Parathyroid adenoma (tissue), 2 donors: ENCODE measurements at regions not wholly inside any gene's neighbourhood (a gene's known extent, or its start where the extent isn't known, plus 50 kb on each side); places are given as distances from the start of the nearest gene placed in this dataset.
A peak's percentile ranks its signal among the peaks of the same experiment; 100 is the strongest.

Experiments used
- H2AFZ ChIP-seq: fragments of 300-600 bp; sonication (generic); one replicate; pipeline ENCODE4 v1.7.0; 2017; ENCODE audit warnings: antibody characterized with exemption, mild to moderate bottlenecking
- H3K27ac ChIP-seq: fragments of 300-600 bp; sonication (generic); one replicate; pipeline ENCODE4 v1.7.0; 2017
- H3K27me3 ChIP-seq: fragments of 300-600 bp; sonication (generic); one replicate; pipeline ENCODE4 v1.7.0; 2017; ENCODE audit warnings: low read length; ENCODE audit not compliant: control insufficient read depth, insufficient read depth
- H3K36me3 ChIP-seq: fragments of 300-600 bp; sonication (generic); one replicate; pipeline ENCODE4 v1.7.0; 2017; ENCODE audit warnings: low read length; ENCODE audit not compliant: control insufficient read depth, insufficient read depth
- H3K4me1 ChIP-seq: fragments of 300-600 bp; sonication (generic); one replicate; pipeline ENCODE4 v1.7.0; 2017; ENCODE audit warnings: control low read depth
- H3K4me2 ChIP-seq: fragments of 300-600 bp; sonication (generic); one replicate; pipeline ENCODE4 v1.7.0; 2017; ENCODE audit warnings: low read length
- H3K4me3 ChIP-seq: fragments of 300-600 bp; sonication (generic); one replicate; pipeline ENCODE4 v1.7.0; 2017; ENCODE audit warnings: low read depth, low read length
- H3K79me2 ChIP-seq: fragments of 300-600 bp; sonication (generic); one replicate; pipeline ENCODE4 v1.7.0; 2017; ENCODE audit warnings: control low read depth
- H3K9ac ChIP-seq: fragments of 300-600 bp; sonication (generic); one replicate; pipeline ENCODE4 v1.7.0; 2017; ENCODE audit warnings: mild to moderate bottlenecking
- H3K9me3 ChIP-seq: fragments of 300-600 bp; sonication (generic); one replicate; pipeline ENCODE4 v1.7.0; 2017; ENCODE audit warnings: low read length; ENCODE audit not compliant: control insufficient read depth
- CTCF ChIP-seq: fragments of 300-600 bp; sonication (generic); IDR thresholded peaks from one replicate; pipeline ENCODE4 v1.7.0; 2017; ENCODE audit warnings: antibody characterized with exemption, mild to moderate bottlenecking
- donor health status: primary hyperparathyroidism.

GRCh38 chr18:10275486-10275885 lies 178.9 kb upstream of the APCDD1 start:
- no peak overlapping the region for H3K9ac ChIP-seq
- no peak overlapping the region for H3K4me2 ChIP-seq
- H3K4me1 ChIP-seq, result no peaks in the 10 kb centered on the region
- H3K27ac ChIP-seq, result no peak overlapping the region
- no peak overlapping the region for H3K4me3 ChIP-seq
- no peak for TF ChIP-seq CTCF
- H2AFZ ChIP-seq, result no peak overlapping the region
- H3K27me3 ChIP-seq, result no peaks in the 10 kb centered on the region
- no peaks in the 10 kb centered on the region for H3K36me3 ChIP-seq
- no peaks in the 10 kb centered on the region for H3K79me2 ChIP-seq
- H3K9me3 ChIP-seq, result no peaks in the 10 kb centered on the region

- H3K4me3 ChIP-seq, result no peak overlapping the region
- H3K9me3 ChIP-seq, result no peaks in the 10 kb centered on the region
- H3K36me3 ChIP-seq, result no peaks in the 10 kb centered on the region
- no peaks in the 10 kb centered on the region for H3K27me3 ChIP-seq
- H3K79me2 ChIP-seq, result no peaks in the 10 kb centered on the region
- H3K4me2 ChIP-seq, result no peak overlapping the region
- no peak overlapping the region for H2AFZ ChIP-seq
- TF ChIP-seq CTCF, result no peak
- peaks cover 10% of the 10 kb centered on the region for H3K4me1 ChIP-seq
- H3K27ac ChIP-seq, result no peak overlapping the region
- no peak overlapping the region for H3K9ac ChIP-seq
Observed at GRCh38 chr18:10278265-10278664, 176.2 kb upstream of the APCDD1 start.

- Histone ChIP-seq H3K4me1 (peaks cover 10% of the 10 kb centered on the region), H3K27me3 (no peaks in the 10 kb centered on the region), H3K79me2 (no peaks in the 10 kb centered on the region), H3K27ac (no peak overlapping the region), H3K9ac (no peak overlapping the region), H3K4me3 (no peak overlapping the region), H3K4me2 (no peak overlapping the region), H3K36me3 (no peaks in the 10 kb centered on the region), H2AFZ (no peak overlapping the region), H3K9me3 (no peaks in the 10 kb centered on the region)
- no peak for TF ChIP-seq CTCF
Observed at GRCh38 chr18:10279471-10279870, 175.0 kb upstream of the APCDD1 start.

DNA sequence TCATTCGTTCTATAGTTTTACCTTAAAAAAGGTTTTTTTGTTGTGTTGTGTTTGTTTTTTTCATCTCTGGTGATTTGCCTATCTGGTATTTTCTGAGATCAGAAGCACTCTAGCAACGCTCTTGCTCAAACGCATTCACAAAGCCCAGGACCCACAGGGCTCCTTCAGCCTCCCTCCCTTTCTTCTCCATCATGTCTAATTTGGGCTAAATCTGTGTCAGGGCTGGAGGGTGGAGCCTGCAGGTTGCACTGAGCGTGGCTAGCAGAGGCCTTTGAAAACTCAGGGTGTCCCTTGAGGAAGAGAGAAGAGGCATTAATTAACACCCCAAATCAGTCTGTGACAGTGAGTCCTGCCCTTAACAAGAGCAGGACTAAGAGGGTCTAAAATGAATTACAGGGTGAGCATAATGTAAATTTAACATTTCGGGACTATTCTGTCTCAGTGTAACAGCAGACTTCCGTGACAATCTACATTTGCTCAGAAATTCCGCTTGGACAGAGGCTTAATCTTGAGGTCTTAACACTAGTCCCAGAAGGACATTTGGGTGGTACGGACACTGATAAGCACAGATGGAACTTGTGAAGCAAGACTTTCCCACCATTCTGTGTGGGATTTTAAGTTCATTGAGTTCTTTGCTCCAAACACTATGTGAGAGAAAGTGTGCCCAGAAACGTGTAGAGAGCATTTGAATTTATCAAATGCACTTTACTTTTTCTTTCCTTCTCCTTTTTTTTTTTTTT lies 174.4 kb upstream of the APCDD1 start:
- Histone ChIP-seq H3K9me3 (no peaks in the 10 kb centered on the region), H3K4me1 (peaks cover 10% of the 10 kb centered on the region), H3K36me3 (no peaks in the 10 kb centered on the region), H3K9ac (no peak overlapping the region), H3K27me3 (no peaks in the 10 kb centered on the region), H3K27ac (no peak overlapping the region), H3K4me2 (no peak overlapping the region), H3K79me2 (no peaks in the 10 kb centered on the region), H2AFZ (peak overlapping the region; percentile 34), H3K4me3 (no peak overlapping the region)
- no peak for TF ChIP-seq CTCF
